ENCODE measurements at regions not wholly inside any gene's neighbourhood (a gene's known extent, or its start where the extent isn't known, plus 50 kb on each side); places are given as distances from the start of the nearest gene placed in this dataset.

- ATAC-seq (ENCODE audit: low read depth) (no peak), DNase-seq (no peak)
- peaks cover 5% of the 10 kb centered on the region for H3K9me3 Mint-ChIP-seq (ENCODE audit: insufficient read depth)
- no peak overlapping the region for H3K4me2 ChIP-seq (replicated peaks; ENCODE audit: low read depth, low read length, poor library complexity, severe bottlenecking)
- intact Hi-C loops (cut with micrococcal nuclease) = no loop called here
- TF ChIP-seq EZH2 (IDR thresholded peaks at IDR 0.05; ENCODE audit: borderline replicate concordance, insufficient read depth, low read depth, low read length, poor library complexity, severe bottlenecking) = no peak
- no peak for TF ChIP-seq CTCF (IDR thresholded peaks at IDR 0.05)
- H3K4me1 Mint-ChIP-seq = no peaks in the 10 kb centered on the region
- peaks cover 0 to 2% (median 0%) of the 10 kb centered on the region in 3 donors for H3K9me3 ChIP-seq (ENCODE audit: control extremely low read depth in 1 of 3, control insufficient read depth in 2 of 3, insufficient read depth in 1 of 3, low read length in 2 of 3)
- CTCF ChIA-PET = no interaction called here
- POLR2A ChIA-PET = no interaction called here
- no peaks in the 10 kb centered on the region for H3K79me2 ChIP-seq (ENCODE audit: control insufficient read depth, insufficient read depth, low read length)
- H3K4me3 Mint-ChIP-seq = no peak overlapping the region
- H3K36me3 ChIP-seq (replicated peaks in 1 of 2; ENCODE audit: control extremely low read depth in 1 of 2, control insufficient read depth in 1 of 2, extremely low read depth in 1 of 2, insufficient read depth in 2 of 2, low read length in 1 of 2) = no peaks in the 10 kb centered on the region
- H3K27me3 Mint-ChIP-seq = no peaks in the 10 kb centered on the region
- H3K27me3 ChIP-seq (replicated peaks in 1 of 4; ENCODE audit: control extremely low read depth in 1 of 4, control insufficient read depth in 3 of 4, insufficient read depth in 4 of 4, low read length in 3 of 4) = no peaks in the 10 kb centered on the region
- no peak overlapping the region for H3K9ac ChIP-seq (ENCODE audit: low read length)
- no CpG with 5 or more reads among the region's 6 CpGs for WGBS (ENCODE audit: insufficient coverage)
- H3K4me1 ChIP-seq (ENCODE audit: control insufficient read depth in 2 of 2, insufficient read depth in 2 of 2, low read length in 2 of 2) = no peaks in the 10 kb centered on the region
- H3K27ac ChIP-seq (ENCODE audit: low read length in 2 of 2) = no peak overlapping the region
- H4K20me1 ChIP-seq (ENCODE audit: control insufficient read depth, insufficient read depth, low read length, poor library complexity, severe bottlenecking) = no peaks in the 10 kb centered on the region
- no peak overlapping the region for H3K4me3 ChIP-seq (ENCODE audit: control extremely low read depth in 1 of 5, extremely low read depth in 1 of 5, insufficient read depth in 1 of 5, low read depth in 2 of 5, low read length in 4 of 5)
- no peak overlapping the region for H3K27ac Mint-ChIP-seq
- H2AFZ ChIP-seq (ENCODE audit: insufficient read depth, low read depth, low read length, poor library complexity, severe bottlenecking) = no peak overlapping the region
These were observed 959.9 kb downstream of the DIAPH3 start for GRCh38 chr13:59203855-59204254.

- ChIA-PET CTCF (no interaction called here), POLR2A (no interaction called here)
- no peak overlapping the region for H3K4me3 ChIP-seq (ENCODE audit: control extremely low read depth in 1 of 5, extremely low read depth in 1 of 5, insufficient read depth in 1 of 5, low read depth in 2 of 5, low read length in 4 of 5)
- no peaks in the 10 kb centered on the region for H3K4me1 Mint-ChIP-seq
- WGBS (ENCODE audit: insufficient coverage) = no CpG with 5 or more reads among the region's 5 CpGs
- peaks cover 5% of the 10 kb centered on the region for H3K9me3 Mint-ChIP-seq (ENCODE audit: insufficient read depth)
- no peaks in the 10 kb centered on the region for H3K27me3 ChIP-seq (replicated peaks in 1 of 4; ENCODE audit: control extremely low read depth in 1 of 4, control insufficient read depth in 3 of 4, insufficient read depth in 4 of 4, low read length in 3 of 4)
- intact Hi-C loops (cut with micrococcal nuclease) = no loop called here
- no peak overlapping the region for H3K27ac ChIP-seq (ENCODE audit: low read length in 2 of 2)
- peaks cover 0 to 2% (median 0%) of the 10 kb centered on the region in 3 donors for H3K9me3 ChIP-seq (ENCODE audit: control extremely low read depth in 1 of 3, control insufficient read depth in 2 of 3, insufficient read depth in 1 of 3, low read length in 2 of 3)
- H3K27ac Mint-ChIP-seq = no peak overlapping the region
- no peak overlapping the region for H2AFZ ChIP-seq (ENCODE audit: insufficient read depth, low read depth, low read length, poor library complexity, severe bottlenecking)
- no peaks in the 10 kb centered on the region for H3K27me3 Mint-ChIP-seq
- TF ChIP-seq CTCF (IDR thresholded peaks at IDR 0.05) = no peak
- no peak for TF ChIP-seq EZH2 (IDR thresholded peaks at IDR 0.05; ENCODE audit: borderline replicate concordance, insufficient read depth, low read depth, low read length, poor library complexity, severe bottlenecking)
- H3K9ac ChIP-seq (ENCODE audit: low read length) = no peak overlapping the region
- no peaks in the 10 kb centered on the region for H3K4me1 ChIP-seq (ENCODE audit: control insufficient read depth in 2 of 2, insufficient read depth in 2 of 2, low read length in 2 of 2)
- no peak for ATAC-seq (ENCODE audit: low read depth)
- DNase-seq = no peak
- no peaks in the 10 kb centered on the region for H4K20me1 ChIP-seq (ENCODE audit: control insufficient read depth, insufficient read depth, low read length, poor library complexity, severe bottlenecking)
- H3K36me3 ChIP-seq (replicated peaks in 1 of 2; ENCODE audit: control extremely low read depth in 1 of 2, control insufficient read depth in 1 of 2, extremely low read depth in 1 of 2, insufficient read depth in 2 of 2, low read length in 1 of 2) = no peaks in the 10 kb centered on the region
- no peak overlapping the region for H3K4me2 ChIP-seq (replicated peaks; ENCODE audit: low read depth, low read length, poor library complexity, severe bottlenecking)
- H3K79me2 ChIP-seq (ENCODE audit: control insufficient read depth, insufficient read depth, low read length) = no peaks in the 10 kb centered on the region
- no peak overlapping the region for H3K4me3 Mint-ChIP-seq
These were observed 958.2 kb downstream of the DIAPH3 start for GRCh38 chr13:59205501-59205900.
